Osteocyte (in vitro differentiated cells): ENCODE measurements at regions not wholly inside any gene's neighbourhood (a gene's known extent, or its start where the extent isn't known, plus 50 kb on each side); places are given as distances from the start of the nearest gene placed in this dataset.

Source experiments
- DNase-seq: peaks from one replicate; pipeline ENCODE4 v3.0.0; 2021; ENCODE audit warnings: mixed read lengths; ENCODE audit not compliant: unreplicated experiment; ENCODE audit errors: extremely low spot score
- H3K27ac Mint-ChIP-seq: one replicate; pipeline ENCODE4 v1.8.0; 2021; ENCODE audit warnings: mild to moderate bottlenecking, mixed read lengths; ENCODE audit not compliant: unreplicated experiment
- H3K27me3 Mint-ChIP-seq: one replicate; pipeline ENCODE4 v1.8.0; 2021; ENCODE audit warnings: mixed read lengths; ENCODE audit not compliant: unreplicated experiment
- H3K36me3 Mint-ChIP-seq: one replicate; pipeline ENCODE4 v1.8.0; 2021; ENCODE audit warnings: mixed read lengths; ENCODE audit not compliant: unreplicated experiment
- H3K4me1 Mint-ChIP-seq: one replicate; pipeline ENCODE4 v1.8.0; 2021; ENCODE audit warnings: mixed read lengths; ENCODE audit not compliant: unreplicated experiment
- H3K4me3 Mint-ChIP-seq: one replicate; pipeline ENCODE4 v1.8.0; 2021; ENCODE audit warnings: mild to moderate bottlenecking, moderate library complexity, mixed read lengths; ENCODE audit not compliant: unreplicated experiment
- H3K9me3 Mint-ChIP-seq: one replicate; pipeline ENCODE4 v1.8.0; 2021; ENCODE audit warnings: mixed read lengths; ENCODE audit not compliant: unreplicated experiment
- CTCF ChIP-seq: fragments of 200-600 bp; sonication (generic); IDR thresholded peaks from 2 replicates; pipeline ENCODE4 v1.5.0; 2021; ENCODE audit warnings: antibody characterized with exemption, mild to moderate bottlenecking, moderate library complexity

- H3K4me3 Mint-ChIP-seq = no peak overlapping the region
- H3K27ac Mint-ChIP-seq = no peak overlapping the region
- H3K9me3 Mint-ChIP-seq = no peaks in the 10 kb centered on the region
- no peak for DNase-seq
- peaks cover 5% of the 10 kb centered on the region for H3K27me3 Mint-ChIP-seq
- no peak for TF ChIP-seq CTCF
- peaks cover 29% of the 10 kb centered on the region for H3K4me1 Mint-ChIP-seq
- no peaks in the 10 kb centered on the region for H3K36me3 Mint-ChIP-seq
Observed at GRCh38 chr5:110103081-110103480, 413.4 kb downstream of the MAN2A1 start.

GRCh38 chr5:110104060-110104725 is 414.5 kb downstream of the MAN2A1 start:
- DNase-seq = no peak
- H3K4me3 Mint-ChIP-seq = no peak overlapping the region
- peaks cover 29% of the 10 kb centered on the region for H3K4me1 Mint-ChIP-seq

GRCh38 chr5:110104726-110105669 is 415.3 kb downstream of the MAN2A1 start:
- H3K4me3 Mint-ChIP-seq = no peak overlapping the region
- H3K27ac Mint-ChIP-seq = no peak overlapping the region
- no peaks in the 10 kb centered on the region for H3K9me3 Mint-ChIP-seq
- no peak for DNase-seq
- TF ChIP-seq CTCF = no peak
- H3K36me3 Mint-ChIP-seq = no peaks in the 10 kb centered on the region
- peaks cover 5% of the 10 kb centered on the region for H3K27me3 Mint-ChIP-seq
- peaks cover 22% of the 10 kb centered on the region for H3K4me1 Mint-ChIP-seq

More at GRCh38 chr5:110104060-110104725, 414.5 kb downstream of the MAN2A1 start:
- Mint-ChIP-seq H3K9me3 (no peaks in the 10 kb centered on the region), H3K36me3 (no peaks in the 10 kb centered on the region), H3K27me3 (peaks cover 5% of the 10 kb centered on the region), H3K27ac (no peak overlapping the region)
- TF ChIP-seq CTCF = no peak

- DNase-seq = no peak
- H3K4me3 Mint-ChIP-seq = no peak overlapping the region
- H3K4me1 Mint-ChIP-seq = peaks cover 21% of the 10 kb centered on the region
- no peak for TF ChIP-seq CTCF
- no peaks in the 10 kb centered on the region for H3K9me3 Mint-ChIP-seq
- no peak overlapping the region for H3K27ac Mint-ChIP-seq
- no peaks in the 10 kb centered on the region for H3K36me3 Mint-ChIP-seq
- peaks cover 5% of the 10 kb centered on the region for H3K27me3 Mint-ChIP-seq
Observed at GRCh38 chr5:110105692-110106091, 416.0 kb downstream of the MAN2A1 start.

- Mint-ChIP-seq H3K27ac (no peak overlapping the region), H3K36me3 (no peaks in the 10 kb centered on the region), H3K9me3 (peaks cover 3% of the 10 kb centered on the region), H3K4me1 (peaks cover 21% of the 10 kb centered on the region), H3K4me3 (no peak overlapping the region), H3K27me3 (peaks cover 5% of the 10 kb centered on the region)
- no peak for TF ChIP-seq CTCF
- DNase-seq = no peak
Observed at GRCh38 chr5:110106750-110107149, 417.0 kb downstream of the MAN2A1 start.
